OCI-LY7 (cell line): ENCODE measurements at regions not wholly inside any gene's neighbourhood (a gene's known extent, or its start where the extent isn't known, plus 50 kb on each side); places are given as distances from the start of the nearest gene placed in this dataset.

Experiments used
- BruUV-seq: library from RNA; stranded (reverse); fragments of 400-500 nt; replicated peaks from 2 replicates; lab custom pipeline; 2021; lab: Mats Ljungman, UMichigan
- CTCF ChIA-PET: fragments of 300-600 bp; sonication (Branson Sonifier 250); formaldehyde crosslinking; loops from one replicate; lab custom pipeline; 2022; ENCODE audit warnings: antibody characterized with exemption; ENCODE audit not compliant: unreplicated experiment; lab: Charles Lee
- POLR2A ChIA-PET: fragments of 300-600 bp; sonication (Branson Sonifier 250); formaldehyde crosslinking; loops from one replicate; lab custom pipeline; 2022; ENCODE audit warnings: antibody characterized with exemption; lab: Charles Lee
- DNase-seq: peaks from one replicate; pipeline ENCODE4 v3.0.0-alpha.2; 2015; ENCODE audit warnings: low spot score
- H2AFZ ChIP-seq: fragments of 200-600 bp; sonication (generic), shearing (Covaris generic); 2 replicates; pipeline ENCODE4 v1.6.1; 2014; ENCODE audit warnings: mild to moderate bottlenecking, antibody characterized with exemption, low read length, moderate library complexity
- H3K27ac ChIP-seq: fragments of 200-600 bp; sonication (generic); 2 replicates; pipeline ENCODE4 v1.5.1; 2014; ENCODE audit warnings: mixed run types, low read depth, mild to moderate bottlenecking, moderate library complexity, low read length, inconsistent platforms; ENCODE audit not compliant: poor library complexity, severe bottlenecking
- H3K36me3 ChIP-seq: fragments of 200-600 bp; sonication (generic); 2 replicates; pipeline ENCODE4 v1.6.1; 2014; ENCODE audit warnings: mild to moderate bottlenecking, antibody characterized with exemption, low read length, moderate library complexity, mixed read lengths; ENCODE audit not compliant: insufficient read depth
- H3K4me1 ChIP-seq: fragments of 200-600 bp; sonication (generic); 2 replicates; pipeline ENCODE4 v1.5.1; 2014; ENCODE audit warnings: mild to moderate bottlenecking, low read length; ENCODE audit not compliant: insufficient read depth, poor library complexity, severe bottlenecking
- H3K4me2 ChIP-seq: fragments of 200-600 bp; sonication (generic); 2 replicates; pipeline ENCODE4 v1.6.1; 2014; ENCODE audit warnings: mild to moderate bottlenecking, low read length
- H3K4me3 ChIP-seq: fragments of 200-600 bp; sonication (generic); 2 replicates; pipeline ENCODE4 v1.5.1; 2014; ENCODE audit warnings: mild to moderate bottlenecking, low read depth, low read length; ENCODE audit not compliant: poor library complexity, severe bottlenecking
- H3K79me2 ChIP-seq: fragments of 200-600 bp; sonication (generic); 2 replicates; pipeline ENCODE4 v1.6.1; 2016; ENCODE audit warnings: low read depth, mild to moderate bottlenecking, low read length, moderate library complexity, mixed read lengths; ENCODE audit not compliant: insufficient read depth
- H3K9me2 ChIP-seq: fragments of 200-600 bp; sonication (generic); 2 replicates; pipeline ENCODE4 v1.6.1; 2016; ENCODE audit warnings: mild to moderate bottlenecking, low read length, mixed read lengths; ENCODE audit not compliant: insufficient read depth
- H3K9me3 ChIP-seq: fragments of 200-600 bp; sonication (generic); 2 replicates; pipeline ENCODE4 v1.6.1; 2014; ENCODE audit warnings: mild to moderate bottlenecking, mixed run types, low read length, mixed read lengths
- H4K20me1 ChIP-seq: fragments of 200-600 bp; sonication (generic); 2 replicates; pipeline ENCODE4 v1.6.1; 2014; ENCODE audit warnings: mild to moderate bottlenecking, antibody characterized with exemption, low read length, moderate library complexity, mixed read lengths; ENCODE audit not compliant: insufficient read depth
- EZH2phosphoT487 ChIP-seq: fragments of 200-600 bp; sonication (generic); IDR thresholded peaks from 2 replicates; pipeline ENCODE4 v1.6.1; 2018; ENCODE audit warnings: low read depth, borderline replicate concordance, mild to moderate bottlenecking, mixed run types, antibody characterized with exemption, low read length, moderate library complexity, mixed read lengths
- intact Hi-C: fragments of 100-400 bp; cut with micrococcal nuclease; formaldehyde crosslinking; loops from one replicate; pipeline ENCODE4 v1.10.0; 2022; ENCODE audit not compliant: unreplicated experiment
- TF ChIP-seq, protein P1 (sequence below): fragments of 200-600 bp; sonication (generic); conservative IDR thresholded peaks from 2 replicates; pipeline ENCODE4 v1.5.1; 2014; ENCODE audit warnings: mild to moderate bottlenecking, antibody characterized with exemption, low read length, moderate library complexity, mixed read lengths

DNA sequence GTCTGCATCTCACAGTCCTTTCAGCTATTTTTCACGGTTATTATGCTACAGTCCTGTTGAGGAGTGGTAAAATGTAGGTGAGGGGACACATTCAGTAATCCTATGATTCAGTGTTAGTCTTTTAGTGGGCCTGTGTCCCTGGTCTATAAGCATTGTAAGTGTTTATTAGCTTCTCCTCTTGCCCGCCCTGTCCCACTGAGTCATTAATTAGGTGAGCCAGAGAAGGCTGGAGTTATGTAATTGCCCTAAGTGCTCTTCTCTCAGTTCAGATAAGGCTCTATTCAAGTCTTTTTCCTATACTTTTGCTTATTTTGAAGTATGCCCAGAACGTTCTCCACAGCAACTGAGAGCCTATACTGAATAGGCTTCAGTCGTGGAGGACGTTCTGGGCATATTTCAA is 76.3 kb upstream of the ZRANB2 start:
- no peak overlapping the region for H3K27ac ChIP-seq
- intact Hi-C loops, result no loop called here
- no peaks in the 10 kb centered on the region for H3K9me2 ChIP-seq
- H4K20me1 ChIP-seq, result no peaks in the 10 kb centered on the region
- H3K4me1 ChIP-seq, result no peaks in the 10 kb centered on the region
- no peaks in the 10 kb centered on the region for H3K9me3 ChIP-seq
- H3K4me3 ChIP-seq, result no peak overlapping the region
- ChIA-PET CTCF (no interaction called here), POLR2A (interaction anchor here (0.6 kb wide), 1 partner anchor 19 kb away, joined by 3 read pairs; no protein-coding TSS in a partner anchor)
- TF ChIP-seq EZH2phosphoT487, result no peak
- TF ChIP-seq, protein P1, sequence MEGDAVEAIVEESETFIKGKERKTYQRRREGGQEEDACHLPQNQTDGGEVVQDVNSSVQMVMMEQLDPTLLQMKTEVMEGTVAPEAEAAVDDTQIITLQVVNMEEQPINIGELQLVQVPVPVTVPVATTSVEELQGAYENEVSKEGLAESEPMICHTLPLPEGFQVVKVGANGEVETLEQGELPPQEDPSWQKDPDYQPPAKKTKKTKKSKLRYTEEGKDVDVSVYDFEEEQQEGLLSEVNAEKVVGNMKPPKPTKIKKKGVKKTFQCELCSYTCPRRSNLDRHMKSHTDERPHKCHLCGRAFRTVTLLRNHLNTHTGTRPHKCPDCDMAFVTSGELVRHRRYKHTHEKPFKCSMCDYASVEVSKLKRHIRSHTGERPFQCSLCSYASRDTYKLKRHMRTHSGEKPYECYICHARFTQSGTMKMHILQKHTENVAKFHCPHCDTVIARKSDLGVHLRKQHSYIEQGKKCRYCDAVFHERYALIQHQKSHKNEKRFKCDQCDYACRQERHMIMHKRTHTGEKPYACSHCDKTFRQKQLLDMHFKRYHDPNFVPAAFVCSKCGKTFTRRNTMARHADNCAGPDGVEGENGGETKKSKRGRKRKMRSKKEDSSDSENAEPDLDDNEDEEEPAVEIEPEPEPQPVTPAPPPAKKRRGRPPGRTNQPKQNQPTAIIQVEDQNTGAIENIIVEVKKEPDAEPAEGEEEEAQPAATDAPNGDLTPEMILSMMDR, result no peak
- H3K36me3 ChIP-seq, result no peaks in the 10 kb centered on the region
- BruUV-seq, result no TSS peak
- no peak overlapping the region for H3K4me2 ChIP-seq
- no peak overlapping the region for H2AFZ ChIP-seq
- DNase-seq, result no peak
- no peaks in the 10 kb centered on the region for H3K79me2 ChIP-seq

DNA sequence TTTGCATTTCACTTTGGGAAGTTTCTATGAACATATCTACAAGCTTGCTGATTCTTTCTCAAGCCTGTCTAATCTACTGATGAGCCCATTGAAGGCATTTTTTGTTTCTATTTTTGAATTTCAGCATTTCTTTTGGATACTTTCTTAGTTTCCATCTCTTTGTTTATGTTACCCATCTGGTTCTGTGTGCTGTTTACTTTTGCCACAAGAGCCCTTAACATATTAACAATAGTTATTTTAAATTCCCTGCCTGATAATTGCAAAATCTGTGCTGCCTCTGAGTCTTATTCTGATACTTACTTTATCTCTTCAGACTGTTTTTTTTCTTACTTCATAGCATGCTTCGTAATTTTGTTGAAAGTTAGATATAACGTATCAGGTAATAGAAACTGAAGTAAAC is 75.8 kb upstream of the ZRANB2 start:
- no peak overlapping the region for H3K4me2 ChIP-seq
- no peaks in the 10 kb centered on the region for H3K9me2 ChIP-seq
- no peak overlapping the region for H2AFZ ChIP-seq
- no peaks in the 10 kb centered on the region for H3K36me3 ChIP-seq
- H3K27ac ChIP-seq, result no peak overlapping the region
- H3K9me3 ChIP-seq, result no peaks in the 10 kb centered on the region
- no peaks in the 10 kb centered on the region for H4K20me1 ChIP-seq
- POLR2A ChIA-PET, result interaction anchor here (0.6 kb wide), 1 partner anchor 20 kb away, joined by 3 read pairs; no protein-coding TSS in a partner anchor
- no peak for DNase-seq
- H3K4me1 ChIP-seq, result no peaks in the 10 kb centered on the region
- H3K79me2 ChIP-seq, result no peaks in the 10 kb centered on the region
- TF ChIP-seq EZH2phosphoT487, result no peak
- TF ChIP-seq, protein P1, result no peak
- no peak overlapping the region for H3K4me3 ChIP-seq
- intact Hi-C loops, result no loop called here
- no TSS peak for BruUV-seq
- CTCF ChIA-PET, result no interaction called here

DNA sequence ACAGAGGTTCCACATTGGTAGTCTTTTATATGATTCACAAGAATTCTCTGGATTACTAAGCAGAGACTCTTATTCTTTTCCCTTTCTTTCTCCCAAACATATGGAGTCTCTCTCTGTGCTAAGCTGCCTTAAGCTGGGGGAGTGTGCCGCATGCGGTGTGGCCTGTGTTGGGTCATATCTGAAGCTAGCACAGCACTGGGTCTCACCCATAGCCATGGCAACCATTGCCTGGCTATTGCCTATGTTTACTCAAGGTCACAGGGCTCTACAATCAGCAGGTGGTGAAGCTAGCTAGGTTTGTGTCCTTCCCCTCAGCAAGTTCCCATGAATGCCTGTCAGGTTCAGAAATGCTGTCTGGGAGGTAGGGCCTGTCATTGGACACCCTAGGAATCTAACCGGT is 73.6 kb upstream of the ZRANB2 start:
- ChIA-PET CTCF (no interaction called here), POLR2A (no interaction called here)
- Histone ChIP-seq H3K4me3 (no peak overlapping the region), H4K20me1 (no peaks in the 10 kb centered on the region), H3K36me3 (no peaks in the 10 kb centered on the region), H3K9me2 (no peaks in the 10 kb centered on the region), H3K4me2 (no peak overlapping the region), H3K27ac (no peak overlapping the region), H3K79me2 (no peaks in the 10 kb centered on the region), H3K4me1 (no peaks in the 10 kb centered on the region), H3K9me3 (no peaks in the 10 kb centered on the region), H2AFZ (no peak overlapping the region)
- intact Hi-C loops, result no loop called here
- TF ChIP-seq, protein P1, result no peak
- no peak for TF ChIP-seq EZH2phosphoT487
- no peak for DNase-seq
- BruUV-seq, result no TSS peak
